Karpas-422 (cell line): ENCODE measurements at regions not wholly inside any gene's neighbourhood (a gene's known extent, or its start where the extent isn't known, plus 50 kb on each side); places are given as distances from the start of the nearest gene placed in this dataset.

ENCODE experiments used
- DNase-seq: peaks from one replicate; pipeline ENCODE4 v3.0.0-alpha.2; 2015
- H2AFZ ChIP-seq: fragments of 200-600 bp; sonication (generic); 2 replicates; pipeline ENCODE4 v1.6.1; 2014; ENCODE audit warnings: antibody characterized with exemption, low read length, mixed read lengths
- H3K27ac ChIP-seq: fragments of 200-600 bp; sonication (generic); 2 replicates; pipeline ENCODE4 v1.5.1; 2014; ENCODE audit warnings: mild to moderate bottlenecking, low read length, moderate library complexity
- H3K27me3 ChIP-seq: fragments of 200-600 bp; sonication (generic); 2 replicates; pipeline ENCODE4 v1.6.1; 2014; ENCODE audit warnings: low read length, mixed read lengths
- H3K36me3 ChIP-seq: fragments of 200-600 bp; sonication (generic); 2 replicates; pipeline ENCODE4 v1.6.1; 2014; ENCODE audit warnings: low read length, mixed read lengths; ENCODE audit not compliant: insufficient read depth
- H3K4me1 ChIP-seq: fragments of 200-600 bp; sonication (generic); 2 replicates; pipeline ENCODE4 v1.6.1; 2014; ENCODE audit warnings: mild to moderate bottlenecking, low read length, mixed read lengths
- H3K4me2 ChIP-seq: fragments of 200-600 bp; sonication (generic); 2 replicates; pipeline ENCODE4 v1.6.1; 2014; ENCODE audit warnings: low read length, low read depth, mild to moderate bottlenecking; ENCODE audit not compliant: poor library complexity, severe bottlenecking
- H3K4me3 ChIP-seq: fragments of 200-600 bp; sonication (generic); 2 replicates; pipeline ENCODE4 v1.5.1; 2014; ENCODE audit warnings: mild to moderate bottlenecking, antibody characterized with exemption, low read length, mixed read lengths
- H3K79me2 ChIP-seq: fragments of 200-600 bp; sonication (generic); 2 replicates; pipeline ENCODE4 v1.6.1; 2014; ENCODE audit warnings: mild to moderate bottlenecking, low read length, mixed read lengths
- H3K9ac ChIP-seq: fragments of 200-600 bp; sonication (generic); 2 replicates; pipeline ENCODE4 v1.6.0; 2014; ENCODE audit warnings: low read length
- H3K9me2 ChIP-seq: fragments of 200-600 bp; sonication (generic), shearing (Covaris generic); replicated peaks from 2 replicates; pipeline ENCODE4 v1.6.0; 2014; ENCODE audit warnings: mild to moderate bottlenecking, low read length, moderate library complexity; ENCODE audit not compliant: insufficient read depth
- H3K9me3 ChIP-seq: fragments of 300-700, 200-600 bp; sonication (generic); 2 replicates; pipeline ENCODE4 v1.6.1; 2014; ENCODE audit warnings: low read length, mixed read lengths
- H4K20me1 ChIP-seq: fragments of 200-600 bp; sonication (generic); 2 replicates; pipeline ENCODE4 v1.6.1; 2014; ENCODE audit warnings: mild to moderate bottlenecking, antibody characterized with exemption, low read length, low read depth; ENCODE audit not compliant: insufficient read depth

DNA sequence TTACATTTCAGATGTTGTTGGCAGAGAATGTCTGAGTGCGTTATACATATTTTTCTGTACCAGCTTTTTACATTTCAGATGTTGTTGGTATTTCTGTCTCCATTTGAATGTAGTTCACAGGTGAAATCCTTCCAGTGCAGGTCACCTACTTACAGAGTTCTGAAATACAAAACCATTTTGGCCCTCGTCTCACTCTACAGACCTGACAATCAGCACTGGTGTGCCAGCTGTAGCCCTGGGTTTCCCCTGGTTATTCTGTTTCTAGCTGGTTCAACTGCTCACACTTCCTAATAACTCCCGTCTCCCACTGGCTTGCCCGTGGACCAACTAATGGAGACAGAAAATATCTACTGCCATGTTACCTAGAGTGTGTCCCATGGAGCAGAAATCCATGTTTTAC is 87.5 kb upstream of the CDIN1 start:
- H3K36me3 ChIP-seq: no peaks in the 10 kb centered on the region
- H3K9ac ChIP-seq: no peak overlapping the region
- no peak overlapping the region for H3K4me2 ChIP-seq
- no peaks in the 10 kb centered on the region for H4K20me1 ChIP-seq
- no peaks in the 10 kb centered on the region for H3K4me1 ChIP-seq
- no peaks in the 10 kb centered on the region for H3K9me3 ChIP-seq
- no peak overlapping the region for H3K4me3 ChIP-seq
- DNase-seq: no peak
- no peak overlapping the region for H2AFZ ChIP-seq
- no peaks in the 10 kb centered on the region for H3K79me2 ChIP-seq
- H3K27ac ChIP-seq: no peak overlapping the region
- no peaks in the 10 kb centered on the region for H3K27me3 ChIP-seq
- no peaks in the 10 kb centered on the region for H3K9me2 ChIP-seq

DNA sequence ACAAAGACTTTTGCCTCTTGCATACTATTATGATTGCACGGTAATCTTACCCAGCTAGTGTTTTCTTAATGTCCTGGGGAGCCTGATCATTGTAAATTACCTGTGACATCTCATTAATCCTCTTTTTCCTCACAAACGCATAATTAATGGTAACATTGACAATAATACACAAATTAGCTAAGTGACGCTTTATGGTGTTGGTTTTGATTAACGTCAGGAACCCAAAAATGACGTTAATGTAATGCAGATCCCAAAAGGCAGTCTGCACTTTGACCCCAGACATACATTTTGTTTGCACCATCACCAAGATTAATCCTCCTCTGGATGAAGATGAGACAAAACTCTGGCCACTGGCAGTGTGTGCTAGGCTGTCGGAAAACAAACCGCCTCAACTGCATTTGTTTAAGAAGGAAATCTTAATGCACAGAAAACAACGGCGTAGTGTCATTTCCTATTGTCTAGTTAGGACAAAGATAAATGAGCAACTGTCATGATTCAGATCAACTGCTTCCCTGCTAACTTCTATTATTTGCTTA is 83.9 kb upstream of the CDIN1 start:
- Histone ChIP-seq H3K36me3 (no peaks in the 10 kb centered on the region), H3K27ac (no peak overlapping the region), H3K79me2 (no peaks in the 10 kb centered on the region), H3K4me1 (no peaks in the 10 kb centered on the region), H3K9me3 (no peaks in the 10 kb centered on the region), H3K9ac (no peak overlapping the region), H3K4me2 (no peak overlapping the region), H3K9me2 (no peaks in the 10 kb centered on the region), H3K27me3 (no peaks in the 10 kb centered on the region), H2AFZ (no peak overlapping the region), H3K4me3 (no peak overlapping the region), H4K20me1 (no peaks in the 10 kb centered on the region)
- no peak for DNase-seq

DNA sequence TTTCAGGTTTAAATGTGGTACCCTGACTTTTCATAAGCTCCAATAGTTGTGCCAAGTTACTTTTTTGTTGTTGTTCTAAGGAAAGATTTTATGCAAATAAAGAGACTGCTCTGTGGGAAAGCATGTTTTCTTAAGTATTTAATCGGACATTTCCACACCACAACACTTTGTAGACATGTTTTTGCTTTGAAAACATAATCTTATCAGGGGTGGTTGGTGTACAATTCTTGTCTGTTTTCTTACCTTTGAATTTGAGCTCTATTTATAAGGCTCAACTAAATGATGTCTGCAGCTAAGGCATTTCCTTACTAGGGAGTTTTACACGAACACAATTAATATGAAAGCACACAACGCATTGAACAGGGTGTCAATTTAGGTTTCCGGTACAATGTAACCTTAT is 81.5 kb upstream of the CDIN1 start:
- Histone ChIP-seq H3K27me3 (no peaks in the 10 kb centered on the region), H3K9me3 (no peaks in the 10 kb centered on the region), H2AFZ (no peak overlapping the region), H3K79me2 (no peaks in the 10 kb centered on the region), H3K4me1 (no peaks in the 10 kb centered on the region), H3K9ac (no peak overlapping the region), H3K36me3 (no peaks in the 10 kb centered on the region), H3K4me2 (no peak overlapping the region), H3K9me2 (no peaks in the 10 kb centered on the region), H3K27ac (no peak overlapping the region), H4K20me1 (no peaks in the 10 kb centered on the region), H3K4me3 (no peak overlapping the region)
- no peak for DNase-seq

DNA sequence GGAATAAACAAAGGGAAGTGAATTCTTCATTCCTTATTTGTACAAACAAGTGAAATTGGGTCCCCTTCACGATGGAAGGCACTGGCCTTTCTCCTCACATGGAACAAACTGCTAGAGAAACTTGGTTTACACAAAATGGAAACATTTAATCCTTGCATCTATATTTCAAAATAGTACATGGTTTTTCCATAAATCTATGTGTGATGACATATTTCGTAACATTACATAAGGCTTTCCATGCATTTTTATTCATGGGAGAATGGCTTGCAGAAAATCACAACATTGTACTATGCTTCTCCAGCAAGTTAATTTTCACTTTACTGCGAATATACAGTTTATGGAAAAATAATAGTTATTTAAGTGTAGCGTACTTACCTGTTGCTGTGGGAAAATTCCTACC is 81.0 kb upstream of the CDIN1 start:
- H3K9me3 ChIP-seq: no peaks in the 10 kb centered on the region
- DNase-seq: no peak
- H2AFZ ChIP-seq: no peak overlapping the region
- H3K36me3 ChIP-seq: no peaks in the 10 kb centered on the region
- H3K4me2 ChIP-seq: no peak overlapping the region
- no peak overlapping the region for H3K27ac ChIP-seq
- no peaks in the 10 kb centered on the region for H3K4me1 ChIP-seq
- H4K20me1 ChIP-seq: no peaks in the 10 kb centered on the region
- no peak overlapping the region for H3K4me3 ChIP-seq
- no peaks in the 10 kb centered on the region for H3K9me2 ChIP-seq
- H3K27me3 ChIP-seq: no peaks in the 10 kb centered on the region
- no peaks in the 10 kb centered on the region for H3K79me2 ChIP-seq
- no peak overlapping the region for H3K9ac ChIP-seq

DNA sequence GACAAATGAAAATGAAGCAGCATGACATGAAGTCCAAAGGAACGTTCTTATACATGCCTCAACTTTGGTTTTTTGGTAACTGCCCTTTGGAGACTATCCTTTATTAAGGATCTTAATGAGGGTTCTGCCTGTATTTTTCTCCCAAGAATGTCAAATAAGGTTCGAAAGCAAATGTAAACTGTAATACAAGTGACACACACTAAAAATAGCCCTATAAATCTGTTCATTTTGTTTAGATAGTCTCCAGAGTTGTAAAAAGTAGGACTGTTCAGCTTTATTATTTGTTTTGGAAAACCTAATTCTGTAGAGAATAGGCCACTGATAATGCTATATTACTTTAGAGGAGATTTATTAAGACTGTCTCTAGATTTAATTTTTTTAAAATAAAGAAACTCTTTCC is 80.5 kb upstream of the CDIN1 start:
- Histone ChIP-seq H3K4me1 (no peaks in the 10 kb centered on the region), H2AFZ (no peak overlapping the region), H3K27ac (no peak overlapping the region), H3K9me2 (no peaks in the 10 kb centered on the region), H3K79me2 (no peaks in the 10 kb centered on the region), H3K4me2 (no peak overlapping the region), H3K4me3 (no peak overlapping the region), H3K27me3 (no peaks in the 10 kb centered on the region), H4K20me1 (no peaks in the 10 kb centered on the region), H3K9me3 (no peaks in the 10 kb centered on the region), H3K9ac (no peak overlapping the region), H3K36me3 (no peaks in the 10 kb centered on the region)
- DNase-seq: no peak

DNA sequence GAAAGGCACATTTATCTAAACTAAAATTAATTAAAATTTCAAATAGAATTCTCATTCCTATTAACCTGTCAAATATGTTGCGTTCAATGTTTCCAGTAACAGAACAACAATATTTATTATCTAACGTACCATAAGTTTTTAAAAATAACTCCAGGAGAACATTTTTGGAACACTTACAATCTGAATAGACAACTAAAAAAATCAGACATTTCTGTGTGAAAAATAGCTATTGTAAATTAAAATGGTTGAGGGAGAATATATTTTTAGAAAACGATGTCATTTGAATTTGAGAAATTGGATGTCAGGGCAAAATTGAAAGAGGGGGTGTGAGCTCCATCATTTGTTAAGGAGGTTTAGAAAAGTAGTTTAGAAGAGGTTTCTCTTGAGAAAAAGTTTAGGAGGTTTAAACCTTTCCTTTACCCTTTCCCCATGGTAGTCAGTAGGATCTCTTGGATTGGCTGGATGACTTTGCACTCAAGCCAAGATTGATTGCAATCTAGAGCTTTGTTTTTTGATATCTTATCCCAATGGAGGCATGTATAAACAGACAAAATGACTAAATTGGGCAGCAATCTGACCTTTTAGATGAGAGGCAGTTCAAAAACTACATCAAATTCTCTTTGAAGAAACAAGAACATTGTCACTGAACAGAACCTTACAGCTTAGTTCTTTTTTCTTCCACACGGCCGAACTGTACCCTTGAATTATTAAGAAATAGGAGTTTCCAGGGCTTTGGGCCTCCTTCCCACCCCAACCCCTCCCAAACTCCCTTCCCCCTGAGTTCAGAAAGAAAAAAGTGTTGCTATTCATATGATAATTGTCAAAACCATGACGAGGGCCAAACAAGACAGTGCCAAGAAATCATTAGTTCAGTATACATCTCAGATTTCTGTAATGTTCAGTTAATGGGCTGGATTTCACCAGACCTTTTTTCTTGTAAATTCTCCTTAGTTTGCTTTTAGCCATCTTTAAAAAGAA is 79.7 kb upstream of the CDIN1 start:
- Histone ChIP-seq H2AFZ (no peak overlapping the region), H3K79me2 (no peaks in the 10 kb centered on the region), H3K27me3 (no peaks in the 10 kb centered on the region), H3K9ac (no peak overlapping the region), H3K27ac (no peak overlapping the region), H3K36me3 (no peaks in the 10 kb centered on the region), H3K9me2 (no peaks in the 10 kb centered on the region), H4K20me1 (no peaks in the 10 kb centered on the region), H3K9me3 (no peaks in the 10 kb centered on the region), H3K4me3 (no peak overlapping the region), H3K4me2 (no peak overlapping the region), H3K4me1 (no peaks in the 10 kb centered on the region)
- DNase-seq: no peak

DNA sequence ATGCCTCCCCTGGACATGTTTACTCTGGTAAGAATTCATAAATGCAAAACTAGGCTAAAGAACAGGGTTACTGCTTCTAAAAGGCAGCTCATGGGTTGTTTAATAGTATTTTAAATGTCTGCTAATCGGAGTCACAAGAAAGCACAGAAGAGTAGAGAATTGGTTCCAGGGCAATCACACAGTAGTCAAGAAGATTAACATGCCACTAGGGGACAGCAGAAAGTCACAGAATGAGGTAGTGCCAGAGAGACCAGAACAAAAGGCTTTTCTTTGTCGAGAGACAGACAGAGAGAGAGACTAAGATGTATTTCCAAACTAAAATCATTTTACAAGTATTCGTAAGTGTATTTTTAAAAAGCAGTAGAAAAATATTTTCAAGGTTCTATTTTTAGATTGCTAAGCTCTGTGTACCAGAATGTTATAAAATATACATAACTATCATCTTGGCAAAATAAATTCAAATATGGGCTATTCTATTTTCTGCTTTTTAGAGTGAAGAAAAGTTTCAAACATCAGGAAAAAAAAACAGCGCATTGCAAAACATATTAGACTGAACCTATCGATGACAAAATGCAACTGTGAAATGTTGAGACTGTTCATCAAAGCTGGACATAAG is 78.3 kb upstream of the CDIN1 start:
- H3K9me2 ChIP-seq: no peaks in the 10 kb centered on the region
- H3K27me3 ChIP-seq: no peaks in the 10 kb centered on the region
- peak; percentile 83 for DNase-seq
- no peaks in the 10 kb centered on the region for H3K9me3 ChIP-seq
- no peaks in the 10 kb centered on the region for H3K4me1 ChIP-seq
- H3K27ac ChIP-seq: no peak overlapping the region
- H3K4me3 ChIP-seq: no peak overlapping the region
- no peaks in the 10 kb centered on the region for H3K79me2 ChIP-seq
- H3K9ac ChIP-seq: no peak overlapping the region
- H4K20me1 ChIP-seq: no peaks in the 10 kb centered on the region
- no peaks in the 10 kb centered on the region for H3K36me3 ChIP-seq
- no peak overlapping the region for H3K4me2 ChIP-seq
- H2AFZ ChIP-seq: no peak overlapping the region

DNA sequence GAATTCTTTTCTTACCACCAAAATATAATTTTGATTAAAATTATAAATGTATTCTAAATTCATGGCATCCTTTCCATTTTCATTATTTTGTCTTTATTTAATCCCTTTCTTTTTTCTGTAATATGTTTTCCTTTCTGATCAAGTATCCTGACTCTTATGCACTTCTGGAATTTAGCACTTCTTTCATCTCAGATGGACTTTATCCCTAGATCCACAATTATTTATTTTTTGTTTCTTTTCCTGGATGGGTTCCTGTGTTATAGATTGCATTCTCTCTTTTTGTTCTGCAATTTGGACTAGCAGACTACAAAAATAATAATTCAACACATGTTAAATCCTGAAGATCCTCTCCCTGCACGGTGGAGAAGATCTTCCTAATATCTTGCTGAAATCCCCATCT is 76.9 kb upstream of the CDIN1 start:
- Histone ChIP-seq H3K4me3 (no peak overlapping the region), H3K79me2 (no peaks in the 10 kb centered on the region), H2AFZ (no peak overlapping the region), H3K9me2 (no peaks in the 10 kb centered on the region), H3K9me3 (no peaks in the 10 kb centered on the region), H3K27me3 (no peaks in the 10 kb centered on the region), H3K4me1 (no peaks in the 10 kb centered on the region), H3K36me3 (no peaks in the 10 kb centered on the region), H3K27ac (no peak overlapping the region), H3K9ac (no peak overlapping the region), H4K20me1 (no peaks in the 10 kb centered on the region), H3K4me2 (no peak overlapping the region)
- DNase-seq: no peak
